Mammary epithelial cell (primary cell): ENCODE measurements at regions not wholly inside any gene's neighbourhood (a gene's known extent, or its start where the extent isn't known, plus 50 kb on each side); places are given as distances from the start of the nearest gene placed in this dataset.

Experiments
- CTCF ChIP-seq, 2 donors: IDR thresholded peaks in 1 of 2; conservative IDR thresholded peaks in 1 of 2; 2 replicates each; pipeline ENCODE4 v1.5.1; 2011 to 2012; ENCODE audit warnings: inconsistent platforms in 2 of 2, low read length in 2 of 2, mild to moderate bottlenecking in 2 of 2, control low read depth in 1 of 2, low read depth in 1 of 2; ENCODE audit not compliant: insufficient read depth in 1 of 2; ENCODE audit errors: extremely low read depth in 1 of 2
- EZH2 ChIP-seq: IDR thresholded peaks from 2 replicates; pipeline ENCODE4 v1.6.1; 2012; ENCODE audit warnings: low read length, inconsistent platforms, borderline replicate concordance

GRCh38 chr4:181676546-181676945 lies 566.7 kb upstream of the TENM3 start:
- TF ChIP-seq CTCF (conservative IDR thresholded peaks at IDR 0.05 in 1 of 2, IDR thresholded peaks at IDR 0.05 in 1 of 2; ENCODE audit: extremely low read depth in 1 of 2, insufficient read depth in 1 of 2, low read depth in 1 of 2, low read length in 2 of 2) (no peak), EZH2 (no peak)
